ENCODE measurements at regions not wholly inside any gene's neighbourhood (a gene's known extent, or its start where the extent isn't known, plus 50 kb on each side); places are given as distances from the start of the nearest gene placed in this dataset.

DNA sequence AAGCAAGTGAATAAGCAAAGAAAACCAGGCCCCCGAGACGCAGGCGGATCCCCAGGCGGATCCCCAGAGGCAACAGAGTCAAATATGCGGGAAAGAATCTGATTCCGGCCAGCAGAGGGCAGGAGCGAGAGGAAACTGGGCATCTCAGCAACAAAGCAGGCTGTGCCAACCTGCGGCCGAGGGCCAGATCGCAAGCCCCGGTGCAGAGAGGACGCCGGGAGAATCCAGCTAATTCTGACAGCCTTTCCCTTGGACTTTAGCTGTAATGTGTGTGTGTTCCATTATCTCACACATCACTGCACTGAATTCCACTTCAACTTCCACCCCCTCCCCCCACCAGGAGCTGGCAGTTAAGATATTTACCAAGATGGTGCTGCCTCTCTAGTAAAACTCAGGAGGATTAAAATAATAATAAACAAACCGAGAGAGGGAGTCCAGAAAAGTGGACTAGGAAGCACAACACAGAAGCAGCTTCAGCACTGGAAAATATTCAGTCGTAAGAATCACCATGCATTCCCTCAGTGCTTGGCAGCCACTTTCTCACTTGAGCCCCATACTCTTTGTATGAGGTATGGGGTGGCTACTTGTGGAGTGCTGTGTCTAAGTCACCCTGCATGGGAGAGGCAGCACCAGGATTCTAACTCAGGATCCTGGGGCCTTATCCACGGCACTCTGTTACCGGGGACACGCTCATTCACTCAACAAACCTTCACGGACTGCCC lies 66.2 kb upstream of the SNX9 start:
- DNase-seq, result peak; percentile 89 to 92

GRCh38 chr6:157757430-157758403 lies 65.3 kb upstream of the SNX9 start:
- DNase-seq, result no peak

DNA sequence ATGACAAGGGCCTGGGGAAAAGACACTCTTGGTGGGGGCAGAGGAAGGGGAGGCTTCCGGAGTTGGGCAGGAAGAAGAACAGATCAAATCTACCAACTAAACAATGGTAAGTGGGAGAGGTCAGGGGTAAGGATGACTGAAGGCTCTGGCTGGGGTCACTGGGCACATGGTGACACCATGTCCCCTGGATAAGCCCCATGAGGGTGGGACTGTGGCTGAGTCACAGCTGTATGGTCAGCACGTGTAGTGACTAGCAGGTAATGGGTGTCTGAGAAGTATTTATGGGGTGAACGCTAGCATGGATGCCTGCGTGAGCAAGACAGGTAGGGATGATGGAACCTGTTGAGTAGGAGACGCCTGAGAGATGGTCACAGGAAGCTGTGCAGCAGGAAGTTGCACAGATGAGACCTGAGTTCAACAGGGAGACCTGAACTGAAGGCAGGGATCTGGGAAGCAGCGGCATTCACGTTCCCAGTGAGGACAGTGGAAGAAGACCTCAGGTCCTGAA lies 64.5 kb upstream of the SNX9 start:
- DNase-seq, result no peak

DNA sequence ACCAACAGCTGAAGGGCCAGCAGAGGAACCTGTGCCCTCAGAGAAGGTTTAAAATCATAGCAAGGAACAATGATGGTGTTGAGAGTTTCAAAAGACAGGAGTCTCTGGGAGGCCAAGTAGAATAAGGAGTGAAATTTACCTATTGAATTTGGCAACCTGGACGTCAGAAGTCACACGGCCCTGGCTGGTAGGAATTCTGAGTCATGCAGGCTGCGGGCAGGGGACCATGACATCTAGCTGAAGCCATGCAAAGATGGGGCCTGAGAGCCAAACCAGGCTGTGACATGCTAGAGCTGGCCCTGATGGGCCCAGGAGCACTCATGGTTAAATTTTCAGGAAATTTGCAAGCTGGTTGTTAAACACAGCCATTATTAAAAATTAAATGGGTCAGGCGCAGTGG lies 64.0 kb upstream of the SNX9 start:
- DNase-seq, result no peak

- DNase-seq, result no peak
Measured at GRCh38 chr6:157760137-157760536, 62.9 kb upstream of the SNX9 start.

GRCh38 chr6:157760589-157761330 lies 62.3 kb upstream of the SNX9 start:
- peak; percentile 56 to 60 for DNase-seq

- peak; percentile 66 to 69 for DNase-seq
Measured at GRCh38 chr6:157761331-157761921, 61.6 kb upstream of the SNX9 start.

GRCh38 chr6:157761926-157762325 lies 61.1 kb upstream of the SNX9 start:
- no peak for DNase-seq

DNA sequence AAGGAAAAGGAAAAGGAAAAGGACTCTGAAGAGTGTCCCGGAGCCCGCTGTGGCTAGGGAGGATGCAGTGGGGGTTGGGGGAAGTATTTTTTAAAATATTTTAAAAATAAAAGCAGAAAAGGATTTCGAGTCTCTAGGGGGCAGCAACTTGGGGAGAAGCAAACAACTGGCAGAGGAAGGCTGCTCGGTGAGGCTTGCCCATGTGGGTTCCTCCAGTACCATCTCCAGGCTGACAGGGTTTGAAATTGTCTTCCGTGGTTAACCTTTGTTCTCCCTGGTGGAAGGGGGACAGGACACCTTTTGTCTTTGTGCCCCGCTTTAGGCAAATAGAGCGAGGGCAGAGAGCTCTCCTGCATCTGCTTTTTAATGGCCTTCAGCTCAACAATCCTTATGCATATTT lies 60.4 kb upstream of the SNX9 start:
- DNase-seq, result no peak

DNA sequence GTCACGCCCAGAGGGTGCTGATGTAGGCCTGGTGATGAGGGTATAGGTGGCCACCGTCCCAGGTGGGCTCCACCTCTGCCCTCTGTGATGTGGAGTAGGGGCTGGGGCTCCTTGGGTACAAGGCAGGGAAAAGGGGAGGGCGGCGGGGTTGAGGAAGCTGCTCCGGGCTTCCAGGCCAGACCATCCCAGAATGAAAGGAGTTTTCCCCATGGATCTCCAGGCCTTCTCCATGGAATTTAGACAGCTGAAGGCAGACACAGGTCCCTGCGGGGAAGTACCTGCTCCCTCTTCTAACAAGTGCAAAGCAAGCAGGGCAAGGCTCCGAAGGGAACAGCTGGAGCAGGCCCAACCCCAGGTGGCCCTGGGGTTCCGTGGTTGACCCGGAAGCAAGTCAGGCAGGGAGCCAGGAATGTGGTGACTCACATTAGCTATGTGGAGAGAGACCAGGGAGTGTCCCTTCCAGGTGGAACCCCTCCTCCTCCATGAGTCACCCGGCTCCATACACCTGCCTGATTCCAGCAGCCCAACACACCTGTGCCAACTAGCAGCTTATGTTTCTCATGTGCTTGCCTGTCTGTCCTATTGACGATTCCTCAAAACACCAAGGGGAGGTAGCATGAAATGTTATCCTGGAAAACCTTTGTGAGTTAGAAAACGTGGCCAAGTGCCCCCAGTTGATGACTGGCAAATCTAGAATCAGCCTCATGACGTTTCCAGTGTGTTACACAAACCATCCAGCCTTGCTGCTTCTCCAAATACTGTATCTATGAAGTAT lies 59.7 kb upstream of the SNX9 start:
- DNase-seq, result no peak

GRCh38 chr6:157763904-157764177 lies 59.2 kb upstream of the SNX9 start:
- DNase-seq, result no peak

- peak; percentile 85 to 87 for DNase-seq
Measured at GRCh38 chr6:157764178-157765068, 58.6 kb upstream of the SNX9 start.

DNA sequence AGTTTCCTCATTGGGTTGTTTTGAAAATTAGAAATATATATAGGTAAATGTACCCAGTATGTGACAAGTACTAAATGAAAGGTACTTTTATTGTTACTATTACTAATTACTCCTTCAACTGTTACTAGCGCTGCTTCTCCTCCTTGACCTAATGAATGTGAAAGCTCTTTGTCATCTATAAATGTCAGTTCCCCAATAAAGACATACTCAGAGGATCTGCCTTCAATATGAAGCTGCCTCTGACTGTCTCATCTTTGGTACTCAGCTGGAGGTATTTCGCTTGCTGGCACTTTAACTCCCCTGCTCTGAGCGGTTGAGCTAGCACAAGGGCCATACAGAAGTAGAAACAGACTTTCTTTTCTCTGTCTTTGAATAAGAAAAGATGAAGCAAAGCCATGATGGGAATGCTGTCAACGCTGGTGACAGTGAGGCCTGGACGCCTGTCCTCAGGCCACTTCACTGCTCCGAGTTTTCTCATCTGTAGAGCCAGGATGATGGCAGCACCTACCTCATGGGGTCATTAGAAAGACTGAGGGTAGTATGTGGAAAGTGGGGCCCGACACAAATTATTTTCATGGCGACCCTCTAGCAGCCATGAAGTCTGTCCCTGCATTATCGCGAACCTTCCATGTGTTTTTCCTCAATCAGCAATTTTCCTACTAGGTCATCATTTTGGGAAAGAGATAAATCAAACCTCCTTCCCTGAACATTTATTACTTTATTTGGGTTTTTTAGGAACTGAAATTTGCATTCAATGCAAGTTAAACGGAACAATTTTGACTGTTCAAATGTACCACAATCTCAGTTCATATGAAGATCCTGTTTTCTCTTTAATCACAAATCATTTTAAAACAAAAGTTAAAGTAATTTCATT lies 55.9 kb upstream of the SNX9 start:
- no peak for DNase-seq

GRCh38 chr6:157767775-157768156 lies 55.3 kb upstream of the SNX9 start:
- no peak for DNase-seq

DNA sequence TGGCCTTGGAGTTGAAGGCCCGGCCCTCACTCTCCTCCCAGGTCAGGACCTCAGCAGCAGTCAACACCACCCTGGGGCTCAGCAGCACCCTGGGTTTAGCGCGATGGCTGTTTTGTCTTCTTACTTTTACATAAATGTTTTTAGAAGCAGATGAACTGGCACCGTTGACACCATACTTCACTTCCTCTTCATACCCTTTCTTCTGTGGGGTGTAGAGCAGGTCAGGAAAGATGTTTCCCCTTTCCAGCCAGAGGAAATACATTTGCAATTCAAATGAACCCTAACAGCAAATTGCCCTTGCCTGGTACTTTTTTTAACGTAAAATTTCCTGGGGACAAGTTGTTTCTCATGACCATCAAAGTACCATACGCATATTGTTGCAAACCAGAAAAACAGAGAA lies 54.7 kb upstream of the SNX9 start:
- DNase-seq, result no peak

DNA sequence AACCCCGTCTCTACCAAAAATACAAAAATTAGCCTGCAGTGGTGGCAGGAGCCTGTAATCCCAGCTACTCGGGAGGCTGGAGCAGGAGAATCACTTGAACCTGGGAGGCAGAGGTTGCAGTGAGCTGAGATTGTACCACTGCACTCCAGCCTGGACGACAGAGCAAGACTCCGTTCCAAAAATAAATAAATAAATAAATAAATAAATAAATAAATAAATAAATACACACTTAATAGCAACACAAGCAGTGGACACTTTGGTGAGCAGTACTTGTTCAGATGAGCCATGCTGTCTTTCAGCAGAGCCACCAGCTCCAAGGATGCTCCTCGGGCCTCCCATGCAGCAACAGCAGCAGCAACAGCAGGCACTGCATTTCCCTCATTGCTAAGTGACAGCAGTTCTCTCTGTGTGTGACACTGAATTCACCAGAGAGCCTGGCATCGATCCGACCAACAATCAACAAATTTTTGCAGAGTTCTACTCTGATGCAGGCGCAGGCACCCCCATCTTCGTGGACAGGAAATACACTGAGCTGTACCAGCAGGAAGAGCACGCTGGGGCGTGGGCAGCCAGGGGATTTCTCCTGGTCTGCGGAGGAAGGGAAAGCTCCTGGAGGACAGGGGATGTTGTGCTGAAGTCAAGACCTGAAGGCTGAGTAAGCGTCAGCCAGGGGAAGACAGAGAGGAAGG lies 54.0 kb upstream of the SNX9 start:
- peak in 1 of 2 experiments; percentile 54 for DNase-seq

- DNase-seq, result no peak
Measured at GRCh38 chr6:157769776-157770426, 53.1 kb upstream of the SNX9 start.

DNA sequence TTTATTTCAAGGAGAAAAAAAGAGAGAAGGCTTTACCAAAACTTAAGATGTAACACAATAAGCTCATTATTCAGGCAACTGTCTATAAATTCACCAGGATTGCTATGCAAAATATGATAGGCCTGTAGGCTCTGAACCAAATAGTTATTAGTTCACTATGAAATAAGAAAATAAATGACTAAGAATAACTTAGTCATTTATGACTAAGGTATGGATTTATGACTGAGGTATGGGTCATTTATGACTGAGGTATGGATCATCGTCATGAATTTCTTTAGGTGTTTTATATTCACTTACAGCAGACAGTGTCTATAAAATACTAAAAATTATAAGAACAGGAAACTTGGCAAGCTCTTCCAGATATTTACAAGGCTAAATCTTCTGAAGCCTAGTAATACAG lies 52.1 kb upstream of the SNX9 start:
- no peak for DNase-seq

DNA sequence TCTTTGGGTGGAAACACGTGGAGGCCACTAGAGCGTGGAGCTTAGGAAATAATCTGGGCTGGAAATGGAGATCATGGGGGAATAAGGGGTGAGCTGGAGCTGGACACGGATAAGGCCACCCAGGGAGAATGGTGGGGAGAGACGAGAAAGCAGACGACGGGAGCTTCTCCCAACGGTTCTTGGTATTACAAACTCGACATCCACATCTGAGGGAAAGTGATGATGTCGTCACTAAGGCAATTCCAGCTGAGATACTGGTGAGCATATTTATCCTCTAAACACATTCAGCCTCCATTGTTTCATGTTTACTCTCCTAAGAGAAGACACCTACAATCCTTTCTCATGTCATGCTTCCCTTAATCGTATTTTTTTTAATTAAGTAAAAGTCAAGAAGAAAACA lies 50.2 kb upstream of the SNX9 start:
- DNase-seq, result no peak

Measured in activated T-cell treated with anti-CD3 and anti-CD28 coated beads, Interleukin-2, amount 50 U/mL, for 48 hours (primary cell).